A549 (cell line): ENCODE measurements at regions not wholly inside any gene's neighbourhood (a gene's known extent, or its start where the extent isn't known, plus 50 kb on each side); places are given as distances from the start of the nearest gene placed in this dataset.

Experiments
- CBX2 ChIP-seq: fragments of 200-600 bp; sonication (generic); IDR thresholded peaks from 2 replicates; pipeline ENCODE4 v1.6.1; 2016; ENCODE audit warnings: low read depth, mild to moderate bottlenecking, borderline replicate concordance
- CHD4 ChIP-seq: fragments of 200-600 bp; sonication (generic); IDR thresholded peaks from 2 replicates; pipeline ENCODE4 v1.6.1; 2016; ENCODE audit warnings: antibody characterized with exemption, mild to moderate bottlenecking, borderline replicate concordance
- CTCF ChIP-seq: fragments of >200 bp; sonication (Bioruptor Twin); formaldehyde crosslinking; IDR thresholded peaks from 3 replicates; pipeline ENCODE4 v1.5.1; 2016
- ELK1 ChIP-seq: fragments of 150-350 bp; IDR thresholded peaks from 2 replicates; pipeline ENCODE4 v1.6.1; 2014; ENCODE audit warnings: low read depth, mild to moderate bottlenecking, low read length
- EP300 ChIP-seq, 2 experiments: fragments of >200 bp; sonication (Bioruptor Twin); formaldehyde crosslinking; IDR thresholded peaks; 2 replicates in 1 of 2; 3 replicates in 1 of 2; pipeline ENCODE4 v1.6.1; 2016 to 2017
- MAFK ChIP-seq: fragments of 450-650 bp; IDR thresholded peaks from 2 replicates; pipeline ENCODE4 v1.6.1; 2014; ENCODE audit not compliant: partially characterized antibody
- MAX ChIP-seq: IDR thresholded peaks from 2 replicates; pipeline ENCODE4 v1.6.1; 2012
- POLR2A ChIP-seq: IDR thresholded peaks from 2 replicates; pipeline ENCODE4 v1.6.1; 2012; ENCODE audit warnings: mild to moderate bottlenecking, low read length
- RAD21 ChIP-seq, 2 experiments: fragments of >200 bp in 1 of 2; sonication (Bioruptor Twin) in 1 of 2; formaldehyde crosslinking in 1 of 2; IDR thresholded peaks in 1 of 2; conservative IDR thresholded peaks in 1 of 2; 2 replicates in 1 of 2; 3 replicates in 1 of 2; pipeline ENCODE4 v1.6.1; 2012 to 2018; ENCODE audit warnings: inconsistent platforms in 1 of 2
- RCOR1 ChIP-seq: fragments of 150-350 bp; IDR thresholded peaks from 2 replicates; pipeline ENCODE4 v1.6.1; 2014; ENCODE audit warnings: antibody characterized with exemption, low read length, low read depth
- SMC3 ChIP-seq: fragments of >200 bp; sonication (Bioruptor Twin); formaldehyde crosslinking; IDR thresholded peaks from 3 replicates; pipeline ENCODE4 v1.6.1; 2018; ENCODE audit warnings: inconsistent platforms

GRCh38 chr20:11752336-11752735 is 165.4 kb upstream of the BTBD3 start:
- TF ChIP-seq RCOR1 (no peak), POLR2A (no peak), CTCF (no peak), EP300 (IDR thresholded peaks at IDR 0.05) (no peak), MAFK (no peak), MAX (no peak), CBX2 (no peak), CHD4 (no peak), ELK1 (no peak), SMC3 (no peak), RAD21 (conservative IDR thresholded peaks at IDR 0.05 in 1 of 2, IDR thresholded peaks at IDR 0.05 in 1 of 2) (no peak)
